ENCODE measurements at regions not wholly inside any gene's neighbourhood (a gene's known extent, or its start where the extent isn't known, plus 50 kb on each side); places are given as distances from the start of the nearest gene placed in this dataset.

DNA sequence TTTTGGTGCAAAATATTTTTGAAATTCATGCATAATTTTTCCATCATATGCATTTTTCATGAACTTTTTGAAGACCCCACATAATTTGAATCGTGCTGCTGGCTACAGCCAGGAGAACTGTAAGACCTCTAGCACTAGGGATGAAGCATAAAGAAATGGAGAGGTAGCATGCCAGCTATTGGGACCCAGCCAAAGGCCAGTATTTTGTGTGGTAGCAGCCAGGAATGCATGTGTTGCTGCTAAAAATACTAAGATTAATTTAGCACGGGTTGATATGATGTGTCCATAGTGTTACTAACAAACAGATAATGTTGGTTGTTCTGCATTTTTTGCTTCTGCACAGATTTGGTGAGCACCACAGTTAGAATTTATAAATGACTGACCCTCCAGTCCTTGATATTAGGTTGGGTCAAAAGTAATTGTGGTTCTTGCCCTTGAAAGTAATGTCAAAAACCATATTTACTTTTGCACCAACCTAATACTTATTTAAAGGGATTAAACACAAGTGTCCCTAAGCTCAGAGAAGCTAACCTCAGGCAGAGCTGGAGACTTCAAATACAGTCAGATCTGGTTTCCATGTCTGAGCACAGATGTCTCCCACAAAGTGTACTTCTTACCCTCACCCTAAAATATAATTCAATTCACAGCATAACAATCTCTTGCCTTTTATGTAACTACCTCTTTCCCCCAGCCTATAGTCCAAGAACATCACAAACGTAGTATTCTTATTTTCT lies 54.1 kb upstream of the NPSR1 start:
- Mint-ChIP-seq H3K4me1 (no peaks in the 10 kb centered on the region), H3K9me3 (no peaks in the 10 kb centered on the region), H3K27ac (no peak overlapping the region), H3K4me3 (no peak overlapping the region), H3K36me3 (no peaks in the 10 kb centered on the region), H3K27me3 (no peaks in the 10 kb centered on the region)

Data from activated naive CD4-positive, alpha-beta T cell treated with anti-CD3 and anti-CD28 coated beads, Interleukin-2, amount 50 U/mL, for 24 hours (primary cell).